Astrocyte of the cerebellum (primary cell): ENCODE measurements at regions not wholly inside any gene's neighbourhood (a gene's known extent, or its start where the extent isn't known, plus 50 kb on each side); places are given as distances from the start of the nearest gene placed in this dataset.
A peak's percentile ranks its signal among the peaks of the same experiment; 100 is the strongest.

Experiments
- DNase-seq: peaks from one replicate; pipeline ENCODE4 v3.0.0-alpha.2; 2011; ENCODE audit warnings: low read depth
- H3K4me3 ChIP-seq: 2 replicates; pipeline ENCODE4 v1.5.1; 2011; ENCODE audit warnings: mild to moderate bottlenecking, low read depth, low read length, moderate library complexity
- in situ Hi-C: cut with HindIII; loops from 2 replicates; pipeline ENCODE4 v1.10.0; 2017; ENCODE audit warnings: low sequenced_read_pairs
- TF ChIP-seq, protein P1 (sequence below): IDR thresholded peaks from 2 replicates; pipeline ENCODE4 v1.5.1; 2012; ENCODE audit warnings: low read length, low read depth, moderate library complexity, mild to moderate bottlenecking; ENCODE audit errors: missing control alignments

- TF ChIP-seq, protein P1, sequence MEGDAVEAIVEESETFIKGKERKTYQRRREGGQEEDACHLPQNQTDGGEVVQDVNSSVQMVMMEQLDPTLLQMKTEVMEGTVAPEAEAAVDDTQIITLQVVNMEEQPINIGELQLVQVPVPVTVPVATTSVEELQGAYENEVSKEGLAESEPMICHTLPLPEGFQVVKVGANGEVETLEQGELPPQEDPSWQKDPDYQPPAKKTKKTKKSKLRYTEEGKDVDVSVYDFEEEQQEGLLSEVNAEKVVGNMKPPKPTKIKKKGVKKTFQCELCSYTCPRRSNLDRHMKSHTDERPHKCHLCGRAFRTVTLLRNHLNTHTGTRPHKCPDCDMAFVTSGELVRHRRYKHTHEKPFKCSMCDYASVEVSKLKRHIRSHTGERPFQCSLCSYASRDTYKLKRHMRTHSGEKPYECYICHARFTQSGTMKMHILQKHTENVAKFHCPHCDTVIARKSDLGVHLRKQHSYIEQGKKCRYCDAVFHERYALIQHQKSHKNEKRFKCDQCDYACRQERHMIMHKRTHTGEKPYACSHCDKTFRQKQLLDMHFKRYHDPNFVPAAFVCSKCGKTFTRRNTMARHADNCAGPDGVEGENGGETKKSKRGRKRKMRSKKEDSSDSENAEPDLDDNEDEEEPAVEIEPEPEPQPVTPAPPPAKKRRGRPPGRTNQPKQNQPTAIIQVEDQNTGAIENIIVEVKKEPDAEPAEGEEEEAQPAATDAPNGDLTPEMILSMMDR = no peak
- no peak overlapping the region for H3K4me3 ChIP-seq
- DNase-seq = no peak
- in situ Hi-C loops = no loop called here
Measured at GRCh38 chr10:120641695-120642094, 184.7 kb downstream of the PLPP4 start.

- no peak overlapping the region for H3K4me3 ChIP-seq
- no peak for DNase-seq
- in situ Hi-C loops = no loop called here
- TF ChIP-seq, protein P1 = no peak
Measured at GRCh38 chr10:120643351-120643750, 186.3 kb downstream of the PLPP4 start.

DNA sequence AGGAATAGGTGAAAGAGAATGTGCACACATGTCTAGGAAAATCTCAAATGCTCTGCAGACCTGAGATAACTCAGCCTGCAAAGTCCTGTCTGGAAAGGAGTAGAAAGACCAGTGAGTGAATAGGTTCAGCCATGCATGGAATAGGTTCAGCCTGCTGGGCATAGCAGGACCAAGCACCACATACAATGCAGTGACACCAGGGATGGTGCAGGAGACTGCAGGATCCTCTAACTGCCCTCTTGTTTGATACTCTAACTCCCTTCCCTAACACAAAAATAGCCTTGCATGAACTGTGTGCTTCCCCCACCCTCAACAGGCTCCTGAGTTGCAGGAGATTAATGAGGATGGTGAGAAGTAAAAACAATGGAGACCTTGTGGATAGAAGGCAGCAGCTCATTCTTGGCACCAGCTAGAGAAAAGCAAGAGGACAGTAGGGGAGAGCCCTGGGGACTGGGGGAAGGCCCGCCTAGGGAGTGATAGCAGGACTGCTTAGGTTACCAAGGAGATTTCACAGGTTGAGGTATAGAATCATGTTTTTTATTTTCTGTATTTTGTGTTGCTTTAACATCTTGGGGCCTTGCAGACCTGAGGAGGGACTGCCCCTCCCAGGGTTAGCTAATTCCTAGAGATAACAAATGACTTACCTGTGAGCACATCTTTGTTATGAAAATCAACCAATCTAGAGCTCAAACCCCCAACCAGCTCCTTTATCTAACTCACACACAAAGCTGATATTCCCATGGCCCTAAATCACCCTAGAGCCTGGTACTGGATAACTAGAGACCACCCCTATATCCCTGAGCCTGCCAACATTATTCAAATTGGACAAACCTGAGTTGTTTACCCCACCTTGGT lies 187.8 kb downstream of the PLPP4 start:
- TF ChIP-seq, protein P1 = no peak
- DNase-seq = no peak
- in situ Hi-C loops = no loop called here
- no peak overlapping the region for H3K4me3 ChIP-seq

- in situ Hi-C loops = no loop called here
- no peak for DNase-seq
- no peak overlapping the region for H3K4me3 ChIP-seq
- TF ChIP-seq, protein P1 = no peak
Measured at GRCh38 chr10:120646159-120646732, 189.2 kb downstream of the PLPP4 start.

- in situ Hi-C loops = no loop called here
- no peak for DNase-seq
- H3K4me3 ChIP-seq = no peak overlapping the region
- TF ChIP-seq, protein P1 = peak; percentile 15
Measured at GRCh38 chr10:120646738-120647456, 189.9 kb downstream of the PLPP4 start.

DNA sequence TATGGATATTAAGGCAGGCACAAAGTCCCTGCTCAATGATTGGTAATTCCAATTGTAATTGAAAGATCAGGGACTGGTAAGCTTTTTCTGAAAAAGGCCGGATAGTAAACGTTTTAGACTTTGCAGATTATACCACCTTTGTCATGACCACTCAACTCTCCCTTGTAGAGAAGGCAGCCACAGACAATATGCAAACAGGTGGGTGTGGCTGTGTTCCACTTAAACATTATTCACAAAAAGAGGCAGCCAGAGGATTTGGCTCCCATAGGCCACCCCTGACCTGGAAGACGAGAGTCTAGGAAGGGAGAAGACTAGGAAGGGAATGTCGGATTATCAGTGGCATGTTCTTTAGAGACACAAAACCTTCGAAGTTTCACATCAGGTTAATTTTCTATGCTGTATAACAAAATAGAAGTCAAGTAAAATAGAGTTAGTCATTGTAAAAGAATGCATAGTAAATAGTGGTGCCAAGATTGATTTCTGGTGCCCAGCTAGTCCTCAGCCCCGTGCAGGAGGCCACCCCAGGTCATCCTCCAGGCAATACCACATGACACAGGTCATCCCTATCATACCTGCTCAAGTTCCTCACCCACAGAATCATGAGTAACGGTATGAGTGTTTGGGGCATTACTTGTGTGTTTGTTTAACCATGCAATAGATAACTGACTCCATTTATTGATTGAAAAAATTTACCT lies 193.8 kb downstream of the PLPP4 start:
- DNase-seq = no peak
- in situ Hi-C loops = no loop called here
- TF ChIP-seq, protein P1 = no peak
- no peak overlapping the region for H3K4me3 ChIP-seq
